ENCODE measurements at regions not wholly inside any gene's neighbourhood (a gene's known extent, or its start where the extent isn't known, plus 50 kb on each side); places are given as distances from the start of the nearest gene placed in this dataset.

- TF ChIP-seq ZFX (IDR thresholded peaks at IDR 0.05) (no peak), CTCF (conservative IDR thresholded peaks at IDR 0.05) (no peak)
- H3K27ac ChIP-seq = no peak overlapping the region
Measured at GRCh38 chr12:114287821-114288525, 118.0 kb downstream of the TBX5 start.

- no peak overlapping the region for H3K27ac ChIP-seq
Measured at GRCh38 chr12:114286145-114286544, 119.8 kb downstream of the TBX5 start.

DNA sequence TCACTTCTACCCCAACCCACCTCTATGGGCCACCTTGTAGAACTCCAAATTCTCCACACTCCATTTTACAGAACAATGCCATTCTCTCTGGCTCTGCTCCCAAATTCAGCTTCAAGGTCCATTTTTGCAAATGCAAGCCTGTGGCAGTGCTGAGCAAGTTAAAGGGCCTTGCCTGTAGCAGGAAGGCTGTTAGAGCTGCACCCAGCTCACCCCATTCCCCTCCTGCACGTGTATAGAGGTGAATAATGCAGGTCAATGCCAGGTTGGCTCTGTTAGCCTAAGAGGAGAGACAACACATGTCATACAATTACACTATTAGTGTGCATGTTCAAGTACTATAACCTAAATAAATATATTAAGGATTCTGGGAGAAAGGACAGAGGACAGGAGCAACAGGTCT is 120.4 kb downstream of the TBX5 start:
- TF ChIP-seq ZFX (IDR thresholded peaks at IDR 0.05) = no peak
- no peak for TF ChIP-seq CTCF (conservative IDR thresholded peaks at IDR 0.05)
- H3K27ac ChIP-seq = no peak overlapping the region

More at GRCh38 chr12:114286145-114286544, 119.8 kb downstream of the TBX5 start:
- TF ChIP-seq ZFX (IDR thresholded peaks at IDR 0.05) (no peak), CTCF (conservative IDR thresholded peaks at IDR 0.05) (no peak)

DNA sequence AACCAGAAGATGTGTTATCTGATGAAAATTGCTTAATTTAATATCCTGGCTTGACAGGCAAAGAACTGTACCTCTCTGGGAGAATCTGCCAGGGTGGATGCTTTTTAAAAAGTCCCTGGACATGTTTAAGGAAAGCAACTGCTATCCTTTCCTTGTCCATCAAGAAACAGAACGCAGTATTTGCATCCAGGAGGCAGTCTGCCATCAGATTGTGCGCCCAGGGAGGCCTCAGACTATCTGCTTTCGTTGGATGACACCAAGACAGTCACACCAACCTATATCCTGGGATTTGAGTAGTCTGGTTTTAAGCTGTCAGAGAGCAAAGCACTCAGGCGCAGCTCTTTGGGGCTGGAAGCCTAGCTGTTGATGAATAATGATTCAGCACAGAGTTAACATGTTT is 121.9 kb downstream of the TBX5 start:
- no peak for TF ChIP-seq ZFX (IDR thresholded peaks at IDR 0.05)
- no peak for TF ChIP-seq CTCF (conservative IDR thresholded peaks at IDR 0.05)
- H3K27ac ChIP-seq = no peak overlapping the region

DNA sequence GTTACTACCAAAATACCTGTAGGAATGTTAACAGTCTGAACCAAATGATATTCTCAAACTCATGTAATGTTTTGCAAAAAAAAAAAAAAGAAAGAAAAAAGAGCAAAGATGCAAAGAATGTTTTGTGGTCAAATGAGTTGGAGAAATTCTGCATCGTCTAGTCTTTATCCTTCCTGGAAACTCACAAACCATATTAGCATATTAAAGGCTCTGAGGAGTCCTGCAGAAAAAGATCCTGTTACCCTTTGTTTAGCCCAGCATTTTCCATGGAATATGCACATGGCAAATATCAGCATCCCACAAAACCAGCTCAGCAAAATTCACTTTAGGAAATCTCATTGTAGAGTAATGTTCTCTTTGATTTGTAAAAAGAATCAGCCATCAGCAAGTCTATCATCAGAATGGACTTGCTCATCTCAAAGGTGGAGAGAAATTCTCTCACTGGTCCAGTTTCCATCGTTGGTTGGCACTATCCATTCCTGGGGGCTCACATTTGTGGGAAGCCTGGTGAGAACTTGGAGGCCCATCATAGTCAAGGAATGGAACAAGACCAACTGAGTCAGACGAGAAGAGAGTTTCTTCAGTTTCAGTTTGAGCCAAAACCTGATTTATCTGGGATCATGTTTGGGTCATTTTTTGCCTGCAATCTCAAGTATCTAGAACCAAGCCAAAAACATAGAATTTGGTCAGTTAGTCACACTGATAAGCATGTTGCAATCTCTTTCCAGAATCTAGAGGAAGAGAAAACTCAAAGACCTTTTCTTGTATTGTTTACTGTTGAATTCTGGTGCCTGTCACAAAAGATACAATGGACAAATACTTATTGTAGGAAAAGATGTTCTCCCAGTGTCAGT is 129.8 kb downstream of the TBX5 start:
- TF ChIP-seq ZFX (IDR thresholded peaks at IDR 0.05) (no peak), CTCF (conservative IDR thresholded peaks at IDR 0.05) (no peak)
- no peak overlapping the region for H3K27ac ChIP-seq

DNA sequence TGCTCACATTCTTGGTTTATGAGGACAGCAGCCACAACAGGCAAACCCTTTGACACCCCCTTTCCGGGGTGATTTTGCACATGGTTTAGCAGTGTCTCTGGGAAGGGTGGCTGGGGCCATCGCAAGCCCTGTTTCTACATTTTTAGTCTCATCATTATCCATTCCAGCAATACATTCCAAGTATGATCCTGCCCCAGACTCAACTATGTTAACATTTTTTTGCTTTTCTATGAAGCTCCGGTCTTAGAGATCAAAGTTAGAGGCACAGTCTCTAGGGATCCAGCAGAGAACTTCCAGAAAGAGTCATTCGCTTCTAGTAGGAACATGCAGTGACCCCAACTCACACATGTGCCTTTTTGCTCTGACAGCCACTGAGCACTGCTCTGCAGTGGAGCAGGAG is 130.9 kb downstream of the TBX5 start:
- no peak overlapping the region for H3K27ac ChIP-seq
- TF ChIP-seq CTCF (conservative IDR thresholded peaks at IDR 0.05) (no peak), ZFX (IDR thresholded peaks at IDR 0.05) (no peak)

DNA sequence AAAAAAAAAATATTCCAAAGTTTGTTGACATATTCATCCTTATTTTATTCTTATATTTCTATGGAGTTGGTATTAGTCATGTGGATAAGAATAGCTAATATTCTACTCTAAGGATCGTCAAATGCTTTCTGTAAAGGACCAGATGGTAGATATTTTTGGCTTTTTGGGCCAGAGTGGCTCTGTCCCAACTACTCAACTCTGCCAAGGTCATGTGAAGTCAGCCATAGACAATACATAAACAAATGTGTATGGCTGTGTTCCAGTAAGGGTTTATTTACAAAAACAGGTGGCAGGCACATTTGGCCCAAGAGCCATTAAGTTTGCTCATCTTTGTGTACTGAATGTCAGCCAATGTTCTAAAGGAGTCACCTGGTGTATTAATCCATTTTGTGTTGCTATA is 131.8 kb downstream of the TBX5 start:
- no peak overlapping the region for H3K27ac ChIP-seq
- TF ChIP-seq CTCF (conservative IDR thresholded peaks at IDR 0.05) = no peak
- TF ChIP-seq ZFX (IDR thresholded peaks at IDR 0.05) = no peak
